HG03066 (cell line): ENCODE measurements at regions not wholly inside any gene's neighbourhood (a gene's known extent, or its start where the extent isn't known, plus 50 kb on each side); places are given as distances from the start of the nearest gene placed in this dataset.

Experiments used
- ATAC-seq: cut with Tn5 transposase; IDR thresholded peaks from one replicate; pipeline ENCODE4 v1.9.1; 2021; ENCODE audit warnings: low read depth; ENCODE audit not compliant: unreplicated experiment

- ATAC-seq: no peak
Observed at GRCh38 chr1:216833509-216833908, 110.3 kb upstream of the ESRRG start.

- no peak for ATAC-seq
Observed at GRCh38 chr1:216832192-216832591, 109.0 kb upstream of the ESRRG start.

- ATAC-seq: no peak
Observed at GRCh38 chr1:216830424-216831210, 107.4 kb upstream of the ESRRG start.

- ATAC-seq: no peak
Observed at GRCh38 chr1:216827251-216827650, 104.0 kb upstream of the ESRRG start.

GRCh38 chr1:216826646-216827045 lies 103.4 kb upstream of the ESRRG start:
- no peak for ATAC-seq

GRCh38 chr1:216826214-216826613 lies 103.0 kb upstream of the ESRRG start:
- ATAC-seq: no peak

GRCh38 chr1:216825557-216825956 lies 102.3 kb upstream of the ESRRG start:
- no peak for ATAC-seq

GRCh38 chr1:216824511-216824910 lies 101.3 kb upstream of the ESRRG start:
- no peak for ATAC-seq

GRCh38 chr1:216823731-216824130 lies 100.5 kb upstream of the ESRRG start:
- ATAC-seq: no peak

- ATAC-seq: no peak
Observed at GRCh38 chr1:216822480-216822879, 99.3 kb upstream of the ESRRG start.

GRCh38 chr1:216820345-216820744 lies 97.1 kb upstream of the ESRRG start:
- no peak for ATAC-seq

- no peak for ATAC-seq
Observed at GRCh38 chr1:216818284-216818683, 95.1 kb upstream of the ESRRG start.

- ATAC-seq: no peak
Observed at GRCh38 chr1:216815260-216816131, 92.3 kb upstream of the ESRRG start.

GRCh38 chr1:216814576-216815259 lies 91.5 kb upstream of the ESRRG start:
- ATAC-seq: no peak

GRCh38 chr1:216812966-216813365 lies 89.7 kb upstream of the ESRRG start:
- no peak for ATAC-seq

- ATAC-seq: no peak
Observed at GRCh38 chr1:216809649-216810048, 86.4 kb upstream of the ESRRG start.

- ATAC-seq: no peak
Observed at GRCh38 chr1:216807696-216808095, 84.5 kb upstream of the ESRRG start.

GRCh38 chr1:216805953-216806352 lies 82.7 kb upstream of the ESRRG start:
- ATAC-seq: no peak

- no peak for ATAC-seq
Observed at GRCh38 chr1:216805233-216805632, 82.0 kb upstream of the ESRRG start.

GRCh38 chr1:216804111-216804510 lies 80.9 kb upstream of the ESRRG start:
- no peak for ATAC-seq

GRCh38 chr1:216794586-216794985 lies 71.4 kb upstream of the ESRRG start:
- no peak for ATAC-seq
